ENCODE measurements at regions not wholly inside any gene's neighbourhood (a gene's known extent, or its start where the extent isn't known, plus 50 kb on each side); places are given as distances from the start of the nearest gene placed in this dataset.

GRCh38 chr13:64061649-64062048, 2646.0 kb upstream of the PCDH20 start:
- Mint-ChIP-seq H3K4me1 (no peaks in the 10 kb centered on the region), H3K4me3 (no peak overlapping the region), H3K27ac (no peak overlapping the region), H3K27me3 (ENCODE audit: insufficient read depth, low read depth, poor library complexity) (peaks cover 3% of the 10 kb centered on the region), H3K36me3 (ENCODE audit: low read depth) (no peaks in the 10 kb centered on the region), H3K9me3 (no peaks in the 10 kb centered on the region)
- ATAC-seq (no peak), DNase-seq (ENCODE audit: low spot score) (no peak)
- Histone ChIP-seq H3K36me3 (ENCODE audit: insufficient read depth) (no peaks in the 10 kb centered on the region), H3K79me2 (replicated peaks; ENCODE audit: insufficient read depth) (no peaks in the 10 kb centered on the region), H3K4me3 (no peak overlapping the region), H3K27ac (ENCODE audit: low read depth) (no peak overlapping the region), H3K4me2 (no peak overlapping the region), H4K20me1 (replicated peaks; ENCODE audit: insufficient read depth) (no peaks in the 10 kb centered on the region), H3K9me2 (ENCODE audit: insufficient read depth) (no peaks in the 10 kb centered on the region), H3F3A (replicated peaks; ENCODE audit: low read depth) (no peaks in the 10 kb centered on the region), H3K27me3 (ENCODE audit: insufficient read depth) (no peaks in the 10 kb centered on the region), H3K4me1 (ENCODE audit: insufficient read depth) (no peaks in the 10 kb centered on the region), H2AFZ (no peak overlapping the region)
- TF ChIP-seq CTCF (conservative IDR thresholded peaks at IDR 0.05; ENCODE audit: low read depth in 2 of 2) (no peak), EZH2 (IDR thresholded peaks at IDR 0.05; ENCODE audit: low read depth, unreplicated experiment) (no peak), JUNB (IDR thresholded peaks at IDR 0.05; ENCODE audit: unreplicated experiment) (no peak), POLR2AphosphoS5 (IDR thresholded peaks at IDR 0.05; ENCODE audit: low read depth) (no peak), ZNF331 (CRISPR knock-in tag; IDR thresholded peaks at IDR 0.05; ENCODE audit: low read depth) (no peak), NANOG (IDR thresholded peaks at IDR 0.05; ENCODE audit: borderline replicate concordance) (no peak), ZNF114 (CRISPR knock-in tag; IDR thresholded peaks at IDR 0.05) (no peak), CREB1 (CRISPR knock-in tag; IDR thresholded peaks at IDR 0.05; ENCODE audit: low read depth) (no peak), STAT1 (IDR thresholded peaks at IDR 0.05; ENCODE audit: unreplicated experiment) (no peak), EZH2phosphoT487 (IDR thresholded peaks at IDR 0.05; ENCODE audit: unreplicated experiment) (no peak), REST (IDR thresholded peaks at IDR 0.05; ENCODE audit: unreplicated experiment) (no peak)
- TF ChIP-seq, protein P1, sequence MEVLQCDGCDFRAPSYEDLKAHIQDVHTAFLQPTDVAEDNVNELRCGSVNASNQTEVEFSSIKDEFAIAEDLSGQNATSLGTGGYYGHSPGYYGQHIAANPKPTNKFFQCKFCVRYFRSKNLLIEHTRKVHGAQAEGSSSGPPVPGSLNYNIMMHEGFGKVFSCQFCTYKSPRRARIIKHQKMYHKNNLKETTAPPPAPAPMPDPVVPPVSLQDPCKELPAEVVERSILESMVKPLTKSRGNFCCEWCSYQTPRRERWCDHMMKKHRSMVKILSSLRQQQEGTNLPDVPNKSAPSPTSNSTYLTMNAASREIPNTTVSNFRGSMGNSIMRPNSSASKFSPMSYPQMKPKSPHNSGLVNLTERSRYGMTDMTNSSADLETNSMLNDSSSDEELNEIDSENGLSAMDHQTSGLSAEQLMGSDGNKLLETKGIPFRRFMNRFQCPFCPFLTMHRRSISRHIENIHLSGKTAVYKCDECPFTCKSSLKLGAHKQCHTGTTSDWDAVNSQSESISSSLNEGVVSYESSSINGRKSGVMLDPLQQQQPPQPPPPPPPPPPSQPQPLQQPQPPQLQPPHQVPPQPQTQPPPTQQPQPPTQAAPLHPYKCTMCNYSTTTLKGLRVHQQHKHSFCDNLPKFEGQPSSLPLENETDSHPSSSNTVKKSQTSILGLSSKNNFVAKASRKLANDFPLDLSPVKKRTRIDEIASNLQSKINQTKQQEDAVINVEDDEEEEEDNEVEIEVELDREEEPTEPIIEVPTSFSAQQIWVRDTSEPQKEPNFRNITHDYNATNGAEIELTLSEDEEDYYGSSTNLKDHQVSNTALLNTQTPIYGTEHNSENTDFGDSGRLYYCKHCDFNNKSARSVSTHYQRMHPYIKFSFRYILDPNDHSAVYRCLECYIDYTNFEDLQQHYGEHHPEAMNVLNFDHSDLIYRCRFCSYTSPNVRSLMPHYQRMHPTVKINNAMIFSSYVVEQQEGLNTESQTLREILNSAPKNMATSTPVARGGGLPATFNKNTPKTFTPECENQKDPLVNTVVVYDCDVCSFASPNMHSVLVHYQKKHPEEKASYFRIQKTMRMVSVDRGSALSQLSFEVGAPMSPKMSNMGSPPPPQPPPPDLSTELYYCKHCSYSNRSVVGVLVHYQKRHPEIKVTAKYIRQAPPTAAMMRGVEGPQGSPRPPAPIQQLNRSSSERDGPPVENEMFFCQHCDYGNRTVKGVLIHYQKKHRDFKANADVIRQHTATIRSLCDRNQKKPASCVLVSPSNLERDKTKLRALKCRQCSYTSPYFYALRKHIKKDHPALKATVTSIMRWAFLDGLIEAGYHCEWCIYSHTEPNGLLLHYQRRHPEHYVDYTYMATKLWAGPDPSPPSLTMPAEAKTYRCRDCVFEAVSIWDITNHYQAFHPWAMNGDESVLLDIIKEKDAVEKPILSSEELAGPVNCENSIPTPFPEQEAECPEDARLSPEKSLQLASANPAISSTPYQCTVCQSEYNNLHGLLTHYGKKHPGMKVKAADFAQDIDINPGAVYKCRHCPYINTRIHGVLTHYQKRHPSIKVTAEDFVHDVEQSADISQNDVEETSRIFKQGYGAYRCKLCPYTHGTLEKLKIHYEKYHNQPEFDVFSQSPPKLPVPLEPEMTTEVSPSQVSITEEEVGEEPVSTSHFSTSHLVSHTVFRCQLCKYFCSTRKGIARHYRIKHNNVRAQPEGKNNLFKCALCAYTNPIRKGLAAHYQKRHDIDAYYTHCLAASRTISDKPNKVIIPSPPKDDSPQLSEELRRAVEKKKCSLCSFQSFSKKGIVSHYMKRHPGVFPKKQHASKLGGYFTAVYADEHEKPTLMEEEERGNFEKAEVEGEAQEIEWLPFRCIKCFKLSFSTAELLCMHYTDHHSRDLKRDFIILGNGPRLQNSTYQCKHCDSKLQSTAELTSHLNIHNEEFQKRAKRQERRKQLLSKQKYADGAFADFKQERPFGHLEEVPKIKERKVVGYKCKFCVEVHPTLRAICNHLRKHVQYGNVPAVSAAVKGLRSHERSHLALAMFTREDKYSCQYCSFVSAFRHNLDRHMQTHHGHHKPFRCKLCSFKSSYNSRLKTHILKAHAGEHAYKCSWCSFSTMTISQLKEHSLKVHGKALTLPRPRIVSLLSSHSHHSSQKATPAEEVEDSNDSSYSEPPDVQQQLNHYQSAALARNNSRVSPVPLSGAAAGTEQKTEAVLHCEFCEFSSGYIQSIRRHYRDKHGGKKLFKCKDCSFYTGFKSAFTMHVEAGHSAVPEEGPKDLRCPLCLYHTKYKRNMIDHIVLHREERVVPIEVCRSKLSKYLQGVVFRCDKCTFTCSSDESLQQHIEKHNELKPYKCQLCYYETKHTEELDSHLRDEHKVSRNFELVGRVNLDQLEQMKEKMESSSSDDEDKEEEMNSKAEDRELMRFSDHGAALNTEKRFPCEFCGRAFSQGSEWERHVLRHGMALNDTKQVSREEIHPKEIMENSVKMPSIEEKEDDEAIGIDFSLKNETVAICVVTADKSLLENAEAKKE (CRISPR knock-in tag; IDR thresholded peaks at IDR 0.05): no peak
- TF ChIP-seq, protein P2, sequence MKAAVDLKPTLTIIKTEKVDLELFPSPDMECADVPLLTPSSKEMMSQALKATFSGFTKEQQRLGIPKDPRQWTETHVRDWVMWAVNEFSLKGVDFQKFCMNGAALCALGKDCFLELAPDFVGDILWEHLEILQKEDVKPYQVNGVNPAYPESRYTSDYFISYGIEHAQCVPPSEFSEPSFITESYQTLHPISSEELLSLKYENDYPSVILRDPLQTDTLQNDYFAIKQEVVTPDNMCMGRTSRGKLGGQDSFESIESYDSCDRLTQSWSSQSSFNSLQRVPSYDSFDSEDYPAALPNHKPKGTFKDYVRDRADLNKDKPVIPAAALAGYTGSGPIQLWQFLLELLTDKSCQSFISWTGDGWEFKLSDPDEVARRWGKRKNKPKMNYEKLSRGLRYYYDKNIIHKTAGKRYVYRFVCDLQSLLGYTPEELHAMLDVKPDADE (IDR thresholded peaks at IDR 0.05): no peak

Measured in GM23338 (cell line).